ENCODE measurements at regions not wholly inside any gene's neighbourhood (a gene's known extent, or its start where the extent isn't known, plus 50 kb on each side); places are given as distances from the start of the nearest gene placed in this dataset.
"Not testable (repeated sequence)": the region's sequence is repeated elsewhere in the genome, so short reads cannot be mapped to it uniquely, and the experiment has no call there.

DNA sequence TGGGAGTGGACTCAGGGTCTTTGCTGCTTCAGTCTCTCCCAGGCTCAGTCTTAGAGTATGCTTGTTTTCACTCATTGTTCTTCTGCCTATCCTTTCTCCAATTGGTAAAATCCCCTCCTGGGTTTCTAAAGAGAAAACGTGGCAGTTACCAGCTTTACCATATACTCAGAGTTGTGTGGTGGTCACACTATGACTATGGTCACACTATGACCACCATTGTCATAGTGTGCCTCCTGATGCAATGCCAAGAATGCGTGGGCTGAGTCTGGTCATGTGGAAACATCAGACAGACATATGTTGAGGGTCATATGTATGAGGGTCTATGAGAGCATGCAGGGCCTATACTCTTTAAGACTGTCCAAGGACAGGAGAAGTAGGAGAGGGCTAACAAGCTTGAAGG is 326.5 kb upstream of the PRR16 start:
- no peaks in the 10 kb centered on the region for H3K27me3 ChIP-seq
- H3K4me1 ChIP-seq, result no peaks in the 10 kb centered on the region
- H3K9me3 ChIP-seq, result no peaks in the 10 kb centered on the region
- no peak overlapping the region for H3K27ac ChIP-seq
- DNase-seq (ENCODE audit: low spot score), result no peak
- TF ChIP-seq, protein P1, sequence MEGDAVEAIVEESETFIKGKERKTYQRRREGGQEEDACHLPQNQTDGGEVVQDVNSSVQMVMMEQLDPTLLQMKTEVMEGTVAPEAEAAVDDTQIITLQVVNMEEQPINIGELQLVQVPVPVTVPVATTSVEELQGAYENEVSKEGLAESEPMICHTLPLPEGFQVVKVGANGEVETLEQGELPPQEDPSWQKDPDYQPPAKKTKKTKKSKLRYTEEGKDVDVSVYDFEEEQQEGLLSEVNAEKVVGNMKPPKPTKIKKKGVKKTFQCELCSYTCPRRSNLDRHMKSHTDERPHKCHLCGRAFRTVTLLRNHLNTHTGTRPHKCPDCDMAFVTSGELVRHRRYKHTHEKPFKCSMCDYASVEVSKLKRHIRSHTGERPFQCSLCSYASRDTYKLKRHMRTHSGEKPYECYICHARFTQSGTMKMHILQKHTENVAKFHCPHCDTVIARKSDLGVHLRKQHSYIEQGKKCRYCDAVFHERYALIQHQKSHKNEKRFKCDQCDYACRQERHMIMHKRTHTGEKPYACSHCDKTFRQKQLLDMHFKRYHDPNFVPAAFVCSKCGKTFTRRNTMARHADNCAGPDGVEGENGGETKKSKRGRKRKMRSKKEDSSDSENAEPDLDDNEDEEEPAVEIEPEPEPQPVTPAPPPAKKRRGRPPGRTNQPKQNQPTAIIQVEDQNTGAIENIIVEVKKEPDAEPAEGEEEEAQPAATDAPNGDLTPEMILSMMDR (IDR thresholded peaks at IDR 0.05), result no peak
- H3K4me3 ChIP-seq, result no peak overlapping the region
- H3K36me3 ChIP-seq, result no peaks in the 10 kb centered on the region

DNA sequence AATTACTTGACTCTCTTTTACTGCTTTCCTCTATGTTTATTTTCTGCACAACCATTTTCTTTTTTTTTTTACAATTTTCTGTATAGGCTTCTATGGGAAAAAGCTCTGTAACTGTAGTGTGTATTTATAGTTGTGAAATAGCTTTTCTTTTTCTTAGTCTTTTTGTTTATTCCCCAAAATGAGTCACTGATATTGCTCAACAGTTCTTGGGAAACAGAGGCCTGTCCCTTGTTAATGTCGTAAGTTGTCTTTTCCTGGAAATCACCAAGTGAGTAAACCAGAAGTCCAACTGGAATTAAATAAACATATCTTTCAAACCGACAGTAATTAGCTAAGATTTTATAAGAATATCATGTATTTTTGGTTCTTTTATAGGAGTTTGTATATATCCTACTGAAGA is 325.1 kb upstream of the PRR16 start:
- Histone ChIP-seq H3K4me1 (no peaks in the 10 kb centered on the region), H3K4me3 (no peak overlapping the region), H3K9me3 (no peaks in the 10 kb centered on the region), H3K36me3 (no peaks in the 10 kb centered on the region), H3K27me3 (no peaks in the 10 kb centered on the region), H3K27ac (peak overlapping the region; percentile 36 to 57)
- DNase-seq (ENCODE audit: low spot score), result no peak
- TF ChIP-seq, protein P1 (IDR thresholded peaks at IDR 0.05), result no peak

DNA sequence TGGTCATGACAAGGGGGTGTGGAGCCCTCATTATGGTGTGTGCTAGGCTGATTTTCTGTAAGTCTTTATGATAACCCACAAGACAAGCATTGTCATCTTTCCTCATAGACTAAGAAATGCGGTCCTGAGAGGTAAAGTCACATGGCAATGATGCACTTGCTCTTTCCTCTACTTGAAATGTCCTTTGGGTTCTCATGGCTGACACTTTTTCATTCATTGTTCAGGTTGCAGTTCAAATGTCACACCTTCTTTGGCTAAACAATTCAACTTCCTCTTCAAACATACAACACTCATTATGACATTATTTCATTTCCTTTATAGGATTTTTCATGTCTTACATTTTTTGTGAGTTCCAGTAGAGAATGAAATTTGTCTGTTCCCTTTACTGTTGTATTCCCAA is 323.6 kb upstream of the PRR16 start:
- peak overlapping the region in 1 of 2 donors; percentile 57 for H3K27ac ChIP-seq
- DNase-seq (ENCODE audit: low spot score), result no peak

DNA sequence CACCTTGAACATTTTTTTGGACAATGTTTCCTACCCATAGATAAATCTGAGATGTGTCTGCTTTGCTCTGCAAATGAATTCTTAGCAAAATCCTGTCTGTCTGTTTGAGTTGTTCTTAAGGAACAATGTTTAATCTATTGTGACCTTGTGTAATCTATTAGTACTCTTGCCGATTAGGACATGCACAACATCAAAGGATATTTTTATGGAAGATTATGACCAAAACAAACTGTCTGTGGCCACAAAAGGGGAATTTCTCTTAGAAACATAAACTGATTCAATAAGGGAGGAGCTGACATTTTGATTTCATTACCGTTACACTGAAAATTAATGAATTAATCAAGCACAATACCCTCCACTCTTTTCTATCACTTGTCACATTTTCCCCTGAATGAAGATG is 323.0 kb upstream of the PRR16 start:
- TF ChIP-seq, protein P1 (IDR thresholded peaks at IDR 0.05), result no peak
- Histone ChIP-seq H3K27me3 (no peaks in the 10 kb centered on the region), H3K4me3 (no peak overlapping the region), H3K36me3 (no peaks in the 10 kb centered on the region), H3K4me1 (no peaks in the 10 kb centered on the region), H3K9me3 (no peaks in the 10 kb centered on the region), H3K27ac (no peak overlapping the region)
- DNase-seq (ENCODE audit: low spot score), result no peak

More for the DNA sequence above, 323.6 kb upstream of the PRR16 start:
- Histone ChIP-seq H3K27me3 (no peaks in the 10 kb centered on the region), H3K36me3 (no peaks in the 10 kb centered on the region), H3K4me1 (no peaks in the 10 kb centered on the region), H3K4me3 (no peak overlapping the region), H3K9me3 (no peaks in the 10 kb centered on the region)
- TF ChIP-seq, protein P1 (IDR thresholded peaks at IDR 0.05), result no peak

DNA sequence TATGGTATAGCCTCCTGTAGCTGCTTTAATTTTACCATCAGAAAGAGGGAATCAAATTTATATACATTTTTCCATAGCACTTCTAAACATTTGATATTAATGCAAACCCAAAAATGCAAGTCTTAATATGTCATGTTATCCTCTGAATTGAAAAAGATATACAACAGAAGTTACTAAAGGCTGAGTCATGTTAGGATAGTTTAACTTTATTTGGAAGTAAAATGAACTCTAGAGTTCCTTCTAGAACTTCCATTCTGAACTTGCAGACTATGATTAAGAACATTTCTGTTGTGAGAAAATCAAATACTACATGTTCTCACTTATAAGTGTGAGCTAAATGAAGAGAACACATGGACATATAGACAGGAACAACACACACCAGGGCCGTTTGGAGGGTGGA is 317.3 kb upstream of the PRR16 start:
- Histone ChIP-seq H3K27ac (no peak overlapping the region), H3K27me3 (no peaks in the 10 kb centered on the region), H3K9me3 (no peaks in the 10 kb centered on the region), H3K36me3 (no peaks in the 10 kb centered on the region), H3K4me1 (no peaks in the 10 kb centered on the region), H3K4me3 (no peak overlapping the region)
- DNase-seq (ENCODE audit: low spot score), result no peak
- TF ChIP-seq, protein P1 (IDR thresholded peaks at IDR 0.05), result no peak

DNA sequence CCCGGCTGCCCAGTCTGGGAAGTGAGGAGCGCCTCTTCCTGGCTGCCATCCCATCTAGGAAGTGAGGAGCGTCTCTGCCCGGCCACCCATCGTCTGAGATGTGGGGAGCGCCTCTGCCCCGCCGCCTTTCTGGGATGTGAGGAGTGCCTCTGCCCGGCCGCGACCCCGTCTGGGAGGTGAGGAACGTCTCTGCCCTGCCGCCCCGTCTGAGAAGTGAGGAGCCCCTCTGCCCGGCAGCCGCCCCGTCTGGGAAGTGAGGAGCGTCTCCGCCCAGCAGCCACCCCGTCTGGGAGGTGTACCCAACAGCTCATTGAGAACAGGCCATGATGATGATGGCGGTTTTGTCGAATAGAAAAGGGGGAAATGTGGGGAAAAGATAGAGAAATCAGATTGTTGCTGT is 316.2 kb upstream of the PRR16 start:
- H3K4me3 ChIP-seq; H3K27me3 ChIP-seq; H3K9me3 ChIP-seq; H3K4me1 ChIP-seq; DNase-seq (ENCODE audit: low spot score); H3K36me3 ChIP-seq; H3K27ac ChIP-seq: not testable (repeated sequence)

Data from right atrium auricular region (tissue), 2 donors.